GM19455 (cell line): ENCODE measurements at regions not wholly inside any gene's neighbourhood (a gene's known extent, or its start where the extent isn't known, plus 50 kb on each side); places are given as distances from the start of the nearest gene placed in this dataset.

Experiments used
- ATAC-seq: cut with Tn5 transposase; IDR thresholded peaks from one replicate; pipeline ENCODE4 v1.9.1; 2021; ENCODE audit not compliant: unreplicated experiment

DNA sequence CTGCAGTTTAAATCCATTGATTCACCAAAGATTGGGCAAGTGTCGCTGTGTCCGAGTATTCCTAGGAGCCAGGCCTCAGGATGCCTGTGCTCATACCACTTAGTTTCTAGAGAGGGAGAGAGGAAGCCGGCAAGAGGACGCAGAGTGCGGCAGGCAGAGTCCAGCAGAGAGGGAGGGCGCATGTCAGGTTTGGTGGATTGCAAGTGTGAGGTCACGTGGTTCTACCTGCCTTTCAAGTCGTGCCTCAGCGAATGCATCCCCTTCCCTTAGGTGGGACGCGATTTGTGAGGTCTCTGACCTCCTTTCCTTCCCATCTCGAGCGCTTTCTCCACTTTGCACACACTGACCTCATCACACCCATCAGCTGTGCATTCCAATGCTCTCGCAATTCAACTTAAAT lies 188.1 kb downstream of the TMEM18 start:
- ATAC-seq, result no peak

- no peak for ATAC-seq
Observed at GRCh38 chr2:487186-488079, 189.8 kb downstream of the TMEM18 start.

- ATAC-seq, result no peak
Observed at GRCh38 chr2:486371-486770, 190.8 kb downstream of the TMEM18 start.

DNA sequence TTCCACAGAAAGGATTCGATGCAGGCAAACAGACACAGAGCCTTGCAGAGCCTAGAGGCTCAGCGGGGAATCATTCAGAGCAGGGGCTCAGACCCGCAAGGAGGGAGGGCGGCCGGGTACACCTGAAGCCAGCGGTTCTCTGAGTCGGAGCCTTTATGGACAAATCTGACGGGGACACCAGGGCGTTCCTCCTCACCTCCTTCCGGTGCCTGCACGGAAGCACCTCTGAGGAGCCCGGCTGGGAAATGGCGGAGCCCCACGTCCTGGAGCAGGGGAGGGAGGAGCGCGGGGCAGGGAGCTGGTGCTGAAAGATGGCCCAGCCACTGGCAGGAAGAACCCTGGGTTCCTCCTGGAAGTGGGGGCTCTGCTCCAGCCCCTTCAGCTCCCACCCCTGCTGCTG lies 193.5 kb upstream of the ALKAL2 start:
- ATAC-seq, result no peak

- no peak for ATAC-seq
Observed at GRCh38 chr2:479490-480176, 191.7 kb upstream of the ALKAL2 start.

GRCh38 chr2:479031-479430 lies 191.1 kb upstream of the ALKAL2 start:
- no peak for ATAC-seq

- no peak for ATAC-seq
Observed at GRCh38 chr2:471560-471959, 183.7 kb upstream of the ALKAL2 start.

DNA sequence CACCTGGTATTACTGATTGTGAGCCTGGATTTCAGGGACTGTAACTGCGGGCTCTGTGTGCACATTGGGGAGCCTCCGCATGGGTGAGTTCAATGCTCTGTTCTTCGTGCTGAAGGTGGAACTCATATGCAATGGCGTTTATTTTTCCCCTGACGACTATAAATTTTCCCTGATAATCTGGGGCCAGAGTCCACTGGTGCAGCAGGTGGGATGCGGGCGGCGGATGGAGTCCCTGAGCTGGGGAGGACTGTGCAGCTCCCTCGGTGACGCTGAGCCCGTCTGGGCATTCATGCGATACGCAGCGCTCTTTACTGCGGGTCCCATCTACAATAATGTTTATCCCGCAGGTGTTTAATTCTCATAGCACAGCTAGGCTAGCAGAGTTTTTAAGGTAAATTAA lies 181.6 kb upstream of the ALKAL2 start:
- no peak for ATAC-seq

DNA sequence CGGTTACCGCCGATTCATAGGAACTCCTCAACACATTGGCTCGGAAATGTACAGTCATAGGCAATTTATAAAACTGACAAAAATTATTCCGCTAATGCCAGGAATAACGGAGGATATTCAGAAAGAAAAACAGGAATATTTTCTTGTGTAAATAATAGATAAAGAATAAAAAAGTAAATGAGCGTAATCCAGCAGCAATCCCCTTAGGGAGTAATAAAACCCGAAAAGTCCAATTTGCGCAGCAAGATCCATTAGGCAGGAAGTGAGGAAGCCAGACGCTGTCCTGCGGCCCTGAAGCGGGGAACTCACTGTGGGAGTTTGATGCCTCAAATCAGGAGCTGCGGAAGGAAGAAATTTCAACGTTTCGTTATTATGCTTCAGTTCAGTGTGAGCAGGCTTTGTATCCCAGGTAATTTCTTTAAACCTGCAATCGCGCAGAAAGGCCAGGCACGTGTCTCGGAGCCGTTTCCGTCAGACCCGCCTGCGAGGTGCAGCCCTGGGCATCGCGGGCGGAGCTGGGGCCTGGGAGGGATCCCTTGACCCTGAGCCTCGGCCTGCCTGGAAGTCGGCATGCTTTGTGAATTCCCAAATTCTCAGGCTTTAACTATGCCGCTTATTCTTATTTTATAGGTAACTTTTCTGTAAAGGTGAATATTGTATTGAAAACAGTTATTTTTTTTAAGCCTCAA lies 180.9 kb upstream of the ALKAL2 start:
- ATAC-seq, result no peak

DNA sequence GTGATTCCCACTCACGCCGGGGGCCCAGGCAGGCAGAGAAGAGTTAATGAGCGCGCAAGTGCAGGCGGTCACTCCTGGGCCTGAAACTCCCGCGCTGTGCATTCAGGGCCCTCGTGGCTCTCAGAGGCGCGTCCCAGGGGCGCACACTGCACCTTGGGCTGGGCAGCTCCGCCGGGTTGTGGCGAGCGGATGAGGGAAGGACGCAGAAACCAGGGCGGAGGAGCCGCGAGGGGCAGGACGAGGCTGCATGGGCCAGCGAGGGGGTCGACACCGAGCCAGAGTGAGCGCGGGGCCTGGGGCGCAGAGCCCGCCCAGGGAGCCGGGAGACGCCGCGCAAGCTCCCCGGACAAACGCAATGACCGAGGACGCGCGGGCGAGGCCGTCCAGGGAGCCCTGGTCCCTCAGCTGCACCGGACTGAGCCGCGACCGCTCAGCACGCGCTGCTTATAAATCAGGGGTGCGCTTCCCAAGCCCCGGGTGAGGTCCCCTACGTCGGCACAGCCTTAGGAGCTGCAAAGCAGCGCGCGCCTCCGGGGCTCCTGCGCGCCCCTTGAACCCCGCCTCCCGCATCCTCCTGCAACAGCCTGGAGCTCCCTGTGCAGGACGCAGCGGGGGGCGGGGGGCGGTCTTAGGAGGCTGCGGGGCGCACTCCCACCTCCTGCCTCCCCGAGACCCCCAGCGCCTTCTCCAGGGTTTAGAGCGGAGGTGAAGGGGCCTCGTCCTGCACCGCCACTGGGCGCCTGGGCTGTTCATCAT lies 180.2 kb upstream of the ALKAL2 start:
- ATAC-seq, result no peak

- ATAC-seq, result no peak
Observed at GRCh38 chr2:467543-467891, 179.6 kb upstream of the ALKAL2 start.

GRCh38 chr2:467101-467500 lies 179.2 kb upstream of the ALKAL2 start:
- no peak for ATAC-seq

- no peak for ATAC-seq
Observed at GRCh38 chr2:464562-465309, 176.8 kb upstream of the ALKAL2 start.

DNA sequence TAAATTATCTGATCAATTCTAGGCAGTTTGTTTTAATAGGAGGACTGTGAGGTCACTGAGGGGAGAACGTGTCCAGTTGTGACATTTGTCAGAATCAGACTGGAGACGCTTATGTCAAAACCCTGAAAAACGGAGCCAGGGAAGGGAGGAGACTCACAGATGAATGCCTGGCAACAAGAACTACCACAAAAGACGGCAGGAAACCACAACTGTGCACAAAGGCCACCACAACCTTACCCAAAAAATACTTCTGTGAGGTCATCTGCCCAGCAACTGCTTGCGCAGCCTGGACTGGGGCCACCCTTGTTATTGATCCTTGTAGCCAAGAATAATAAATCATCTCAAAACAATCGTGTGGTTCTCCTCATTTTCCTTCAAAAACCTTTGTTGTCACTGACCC lies 173.0 kb upstream of the ALKAL2 start:
- no peak for ATAC-seq

GRCh38 chr2:459931-460330 lies 172.0 kb upstream of the ALKAL2 start:
- ATAC-seq, result no peak

- ATAC-seq, result no peak
Observed at GRCh38 chr2:458425-458815, 170.5 kb upstream of the ALKAL2 start.

DNA sequence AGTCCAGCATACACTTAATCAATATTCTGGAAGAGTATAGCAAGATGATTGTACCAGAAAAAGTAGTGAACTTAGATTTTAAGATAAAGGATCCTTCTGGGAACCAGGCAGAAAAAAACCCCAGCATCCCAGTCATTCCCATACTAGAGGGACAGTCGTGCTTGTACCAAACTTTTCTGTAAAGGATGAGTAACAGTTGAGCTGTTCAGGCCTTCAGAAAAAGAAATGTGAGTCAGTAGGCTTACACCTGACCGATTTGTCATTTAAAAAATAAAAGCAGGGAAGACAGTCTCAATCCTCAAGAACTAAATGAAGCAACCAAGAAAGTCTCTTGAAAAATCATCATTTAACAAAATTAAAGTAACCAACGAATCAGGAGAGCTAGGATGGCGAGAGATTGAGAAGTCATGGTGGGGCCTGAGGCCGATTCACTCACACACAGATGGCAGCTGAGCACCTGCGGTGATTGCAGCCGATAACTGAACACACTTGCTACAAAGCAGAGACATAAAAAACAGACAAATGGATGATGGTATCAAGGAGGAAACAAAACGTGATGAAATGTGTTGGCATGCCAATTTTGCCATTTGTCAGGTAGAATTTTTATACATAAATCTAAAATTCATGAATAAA lies 170.0 kb upstream of the ALKAL2 start:
- ATAC-seq, result no peak

GRCh38 chr2:457262-457661 lies 169.4 kb upstream of the ALKAL2 start:
- no peak for ATAC-seq

DNA sequence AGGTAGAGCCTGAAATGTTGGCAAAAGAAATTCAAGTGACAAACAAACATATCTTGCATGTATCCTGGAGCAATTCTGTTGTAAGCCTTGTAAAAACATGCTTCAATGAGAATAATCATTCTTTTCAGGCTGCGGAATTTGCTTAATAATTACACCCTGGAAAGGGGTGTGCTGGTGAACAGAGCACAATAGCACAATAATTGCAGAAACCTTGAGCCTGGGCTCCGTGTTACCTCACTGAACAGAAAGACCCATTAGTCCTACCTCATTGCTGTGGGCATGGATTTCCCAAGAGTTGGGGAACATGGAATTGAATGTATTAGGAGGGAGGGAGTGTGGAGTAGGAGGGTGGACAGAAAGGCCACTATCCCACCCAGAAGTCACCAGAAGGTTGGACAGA lies 168.0 kb upstream of the ALKAL2 start:
- ATAC-seq, result no peak
